GM12878 (cell line): ENCODE measurements at regions not wholly inside any gene's neighbourhood (a gene's known extent, or its start where the extent isn't known, plus 50 kb on each side); places are given as distances from the start of the nearest gene placed in this dataset.

ENCODE experiments used
- BRCA1 ChIP-seq: IDR thresholded peaks from 2 replicates; pipeline ENCODE4 v1.6.1; 2011; ENCODE audit warnings: low read depth, low read length, improper control_type of control experiment
- CTCF ChIP-seq, 3 experiments: IDR thresholded peaks in 2 of 3; conservative IDR thresholded peaks in 1 of 3; 2 replicates each; pipeline ENCODE4 v1.5.1; 2011; ENCODE audit warnings: low read depth in 3 of 3, low read length in 3 of 3, mild to moderate bottlenecking in 3 of 3, control low read depth in 2 of 3, moderate library complexity in 2 of 3, inconsistent platforms in 1 of 3, mixed read lengths in 1 of 3; ENCODE audit not compliant: control insufficient read depth in 2 of 3, insufficient read depth in 1 of 3; ENCODE audit errors: extremely low read depth in 1 of 3
- ELK1 ChIP-seq: IDR thresholded peaks from 2 replicates; pipeline ENCODE4 v1.6.1; 2012; ENCODE audit warnings: low read depth, low read length, improper control_type of control experiment
- EZH2 ChIP-seq: IDR thresholded peaks from 2 replicates; pipeline ENCODE4 v1.6.1; 2012; ENCODE audit warnings: low read depth, mild to moderate bottlenecking, control low read depth, inconsistent platforms, low read length, borderline replicate concordance; ENCODE audit not compliant: control insufficient read depth
- GABPA ChIP-seq: IDR thresholded peaks from 2 replicates; pipeline ENCODE4 v1.6.1; 2014; ENCODE audit warnings: antibody characterized with exemption, low read depth, mild to moderate bottlenecking, inconsistent platforms
- HCFC1 ChIP-seq: fragments of 150-350 bp; IDR thresholded peaks from 2 replicates; pipeline ENCODE4 v1.6.1; 2014; ENCODE audit warnings: low read length
- IKZF1 ChIP-seq: fragments of 450-650 bp; conservative IDR thresholded peaks from 2 replicates; pipeline ENCODE4 v1.6.1; 2017; ENCODE audit warnings: antibody characterized with exemption, mild to moderate bottlenecking
- MXI1 ChIP-seq: fragments of 150-350 bp; IDR thresholded peaks from 2 replicates; pipeline ENCODE4 v1.6.1; 2011; ENCODE audit warnings: low read depth, mild to moderate bottlenecking, inconsistent platforms, low read length, improper control_type of control experiment
- NR2C2 ChIP-seq: IDR thresholded peaks from 2 replicates; pipeline ENCODE4 v1.6.1; 2011; ENCODE audit warnings: borderline replicate concordance, low read depth; ENCODE audit not compliant: control insufficient read depth, insufficient read length
- POLR2AphosphoS2 ChIP-seq: IDR thresholded peaks from 2 replicates; pipeline ENCODE4 v1.6.1; 2011; ENCODE audit warnings: low read depth, mild to moderate bottlenecking, low read length, improper control_type of control experiment, moderate library complexity
- RBBP5 ChIP-seq: fragments of 200-600 bp; sonication (generic); conservative IDR thresholded peaks from 2 replicates; pipeline ENCODE4 v1.6.1; 2016
- SKIL ChIP-seq: fragments of 450-650 bp; IDR thresholded peaks from 2 replicates; pipeline ENCODE4 v1.6.1; 2017; ENCODE audit warnings: mild to moderate bottlenecking, low read depth, inconsistent platforms; ENCODE audit not compliant: poor library complexity, severe bottlenecking
- TAF1 ChIP-seq: IDR thresholded peaks from 2 replicates; pipeline ENCODE4 v1.6.1; 2011; ENCODE audit warnings: mild to moderate bottlenecking, low read depth, low read length, borderline replicate concordance
- ZSCAN29 ChIP-seq: fragments of 450-650 bp; IDR thresholded peaks from 2 replicates; pipeline ENCODE4 v1.6.1; 2017; ENCODE audit warnings: mild to moderate bottlenecking, moderate library complexity

GRCh38 chr10:78867555-78867939, 201.2 kb upstream of the ZMIZ1 start:
- TF ChIP-seq NR2C2 (no peak), CTCF (IDR thresholded peaks at IDR 0.05 in 2 of 3, conservative IDR thresholded peaks at IDR 0.05 in 1 of 3; ENCODE audit: control insufficient read depth in 2 of 3, extremely low read depth in 1 of 3, insufficient read depth in 1 of 3, low read depth in 3 of 3, low read length in 3 of 3) (no peak), ZSCAN29 (no peak), SKIL (no peak), BRCA1 (no peak), EZH2 (no peak), ELK1 (no peak), IKZF1 (no peak), TAF1 (no peak), RBBP5 (no peak), POLR2AphosphoS2 (no peak), HCFC1 (no peak), GABPA (no peak), MXI1 (no peak)
